Stimulated activated effector memory CD8-positive, alpha-beta T cell treated with anti-CD3 and anti-CD28 coated beads, Interleukin-12 subunit alpha, Interleukin-12 subunit beta, amount 100 ng/mL, for 72 hours (primary cell): ENCODE measurements at regions not wholly inside any gene's neighbourhood (a gene's known extent, or its start where the extent isn't known, plus 50 kb on each side); places are given as distances from the start of the nearest gene placed in this dataset.

ENCODE experiments used
- ATAC-seq: fragments of 150-1000 bp; cut with Tn5 transposase; 2 replicates; pipeline ENCODE4 v1.10.0; 2021
- DNase-seq, 2 donors: peaks; one replicate each; pipeline ENCODE4 v3.0.0; 2021 to 2022; ENCODE audit warnings: low spot score in 2 of 2
- H3K27ac Mint-ChIP-seq: one replicate; pipeline ENCODE4 v1.8.0; 2022; ENCODE audit warnings: mild to moderate bottlenecking, mixed read lengths
- H3K36me3 Mint-ChIP-seq: one replicate; pipeline ENCODE4 v1.8.0; 2022; ENCODE audit warnings: mild to moderate bottlenecking, mixed read lengths
- H3K4me1 Mint-ChIP-seq: one replicate; pipeline ENCODE4 v1.8.0; 2022; ENCODE audit warnings: mixed read lengths
- H3K4me3 Mint-ChIP-seq: one replicate; pipeline ENCODE4 v1.8.0; 2022; ENCODE audit warnings: mild to moderate bottlenecking, mixed read lengths
- H3K9me3 Mint-ChIP-seq: one replicate; pipeline ENCODE4 v1.8.0; 2022; ENCODE audit warnings: mixed read lengths

DNA sequence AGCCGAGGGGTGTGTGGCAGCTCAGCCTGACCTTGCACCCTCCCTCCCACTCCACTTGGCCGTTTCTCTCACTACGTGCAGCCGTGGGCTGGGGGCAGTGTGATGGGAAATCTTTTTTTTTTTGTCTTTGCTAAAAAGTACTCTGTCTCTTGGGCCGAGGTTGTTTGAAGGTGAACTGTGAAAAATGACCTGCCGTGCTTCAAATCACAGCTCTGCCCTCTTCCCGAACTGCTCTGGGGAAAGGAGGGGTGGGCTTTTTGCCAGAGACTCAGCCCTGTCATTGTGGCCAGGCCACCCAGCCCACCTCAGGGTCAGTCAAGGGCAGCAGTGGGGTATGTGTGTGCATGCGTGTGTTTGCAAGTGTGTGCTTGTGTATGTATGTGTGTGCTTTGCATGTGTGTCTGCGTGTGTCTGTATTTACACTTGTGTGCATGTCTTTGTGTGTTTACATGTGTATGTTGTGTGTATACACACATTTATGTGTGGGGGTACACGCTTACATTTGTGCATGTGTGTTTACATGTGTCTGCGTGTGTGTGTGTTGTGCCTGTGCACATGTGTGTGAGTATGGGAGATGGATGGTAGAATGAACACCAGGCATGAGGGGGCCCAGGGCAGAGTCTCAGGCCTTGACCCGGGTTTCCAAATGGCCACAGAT is 61.3 kb upstream of the HAAO start:
- ATAC-seq (no peak), DNase-seq (no peak)
- no peaks in the 10 kb centered on the region for H3K9me3 Mint-ChIP-seq
- H3K36me3 Mint-ChIP-seq = no peaks in the 10 kb centered on the region
- no peak overlapping the region for H3K27ac Mint-ChIP-seq
- H3K4me3 Mint-ChIP-seq = no peak overlapping the region
- no peaks in the 10 kb centered on the region for H3K4me1 Mint-ChIP-seq

DNA sequence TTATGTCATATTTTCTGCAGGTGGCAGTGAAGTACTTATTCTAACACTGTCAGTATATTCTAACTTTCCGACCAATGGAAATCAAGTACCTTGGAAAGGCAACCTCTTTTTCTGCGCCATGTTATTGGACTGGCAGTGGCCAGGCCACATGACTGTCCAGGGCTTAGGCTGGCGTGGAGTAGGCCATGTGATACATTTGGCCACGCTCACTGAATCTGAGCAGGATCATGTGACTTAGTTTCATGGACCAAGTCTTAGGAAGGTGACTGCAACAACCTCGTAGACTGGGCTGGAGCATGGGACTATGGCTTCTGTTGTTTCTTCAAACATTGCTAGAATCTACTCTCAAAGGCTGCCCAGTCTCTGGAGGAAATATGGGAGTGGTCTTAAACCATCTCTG is 60.4 kb upstream of the HAAO start:
- Mint-ChIP-seq H3K4me1 (no peaks in the 10 kb centered on the region), H3K36me3 (no peaks in the 10 kb centered on the region), H3K27ac (no peak overlapping the region), H3K4me3 (no peak overlapping the region), H3K9me3 (no peaks in the 10 kb centered on the region)
- DNase-seq (no peak), ATAC-seq (no peak)

DNA sequence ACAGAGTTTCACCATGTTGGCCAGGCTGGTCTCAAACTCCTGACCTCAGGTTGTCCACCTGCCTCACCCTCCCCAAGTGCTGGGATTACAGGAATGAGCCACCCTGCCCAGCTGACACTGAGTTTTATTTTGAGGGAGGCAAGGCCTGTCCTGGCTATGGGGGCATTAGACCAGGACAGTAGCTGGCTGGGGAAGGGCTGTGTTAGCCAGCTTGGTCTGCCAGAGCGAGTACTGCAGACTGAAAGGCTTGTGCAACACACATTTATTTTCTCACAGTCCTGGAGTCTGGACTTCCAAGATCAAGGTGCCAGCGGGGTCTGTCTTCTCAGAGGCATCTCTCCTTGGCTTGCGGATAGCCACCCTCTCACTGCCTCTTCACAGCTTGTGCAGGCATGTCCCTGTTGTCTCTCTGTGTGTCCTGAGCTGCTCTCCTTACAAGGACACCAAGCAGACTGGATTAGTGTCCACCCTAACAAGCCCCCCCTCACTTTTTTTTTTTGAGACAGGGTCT is 59.4 kb upstream of the HAAO start:
- Mint-ChIP-seq H3K36me3 (no peaks in the 10 kb centered on the region), H3K9me3 (no peaks in the 10 kb centered on the region), H3K4me1 (no peaks in the 10 kb centered on the region), H3K27ac (no peak overlapping the region), H3K4me3 (no peak overlapping the region)
- no peak for ATAC-seq
- no peak for DNase-seq

DNA sequence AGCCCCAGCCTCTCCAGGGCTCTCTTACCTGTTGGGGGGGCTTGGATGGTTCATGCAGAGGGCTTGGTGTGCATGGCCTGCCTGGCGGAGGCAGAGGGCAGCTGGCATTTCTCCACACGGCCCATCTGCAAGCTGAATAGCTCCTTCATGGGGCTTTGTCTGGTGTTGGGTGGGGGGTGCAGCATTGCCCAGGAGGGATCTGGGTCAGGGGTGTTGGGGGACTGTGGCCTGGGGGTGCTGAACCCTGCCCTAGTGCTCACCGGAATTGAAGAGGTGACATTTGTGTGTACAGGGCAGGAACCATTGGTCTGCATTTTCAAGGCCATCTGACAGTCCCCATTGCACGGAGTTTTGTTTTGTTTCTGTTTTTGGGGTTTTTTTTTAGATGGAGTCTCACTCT is 58.8 kb upstream of the HAAO start:
- no peaks in the 10 kb centered on the region for H3K36me3 Mint-ChIP-seq
- no peaks in the 10 kb centered on the region for H3K4me1 Mint-ChIP-seq
- no peak overlapping the region for H3K27ac Mint-ChIP-seq
- ATAC-seq (no peak), DNase-seq (no peak)
- no peaks in the 10 kb centered on the region for H3K9me3 Mint-ChIP-seq
- H3K4me3 Mint-ChIP-seq = no peak overlapping the region

DNA sequence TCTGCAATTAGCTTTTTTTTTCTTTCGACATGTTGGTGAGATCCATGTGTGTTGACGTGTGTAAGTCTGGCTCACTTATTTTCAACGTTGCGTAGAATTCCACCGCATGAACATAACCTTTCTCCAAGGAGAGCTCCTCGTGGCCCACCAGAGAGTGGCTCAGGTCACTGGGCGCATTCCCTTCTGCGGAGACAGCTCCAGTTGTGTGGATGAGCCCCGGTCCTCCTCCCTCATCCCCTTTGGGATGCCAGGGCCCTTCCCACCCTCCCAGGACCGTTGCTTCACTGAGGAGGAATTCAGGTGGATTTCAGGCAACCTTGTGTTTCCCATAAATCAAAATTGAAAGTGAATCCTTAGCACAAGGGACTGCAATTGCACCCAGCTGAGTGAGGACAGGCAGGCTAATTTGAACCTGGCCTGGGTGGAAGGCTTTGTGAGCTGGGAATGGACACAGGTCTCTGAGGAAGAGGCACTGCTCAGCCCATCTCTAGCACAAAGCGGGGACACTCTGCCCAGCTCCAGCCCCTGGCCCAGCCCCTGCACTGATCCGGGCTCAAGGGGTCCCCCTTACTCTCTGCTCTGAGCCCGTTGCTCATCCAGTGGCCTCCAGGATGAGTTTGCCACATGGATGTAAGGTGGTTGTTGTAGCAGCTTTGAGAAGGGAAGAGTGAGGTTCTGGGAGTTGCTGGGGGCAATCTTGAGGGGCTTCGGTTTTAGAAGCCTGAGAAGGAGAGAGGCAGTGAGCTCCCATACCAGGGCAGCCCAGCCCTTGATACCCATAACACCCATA is 57.8 kb upstream of the HAAO start:
- H3K36me3 Mint-ChIP-seq = no peaks in the 10 kb centered on the region
- DNase-seq = no peak
- no peak overlapping the region for H3K4me3 Mint-ChIP-seq
- no peak for ATAC-seq
- no peaks in the 10 kb centered on the region for H3K9me3 Mint-ChIP-seq
- H3K4me1 Mint-ChIP-seq = no peaks in the 10 kb centered on the region
- H3K27ac Mint-ChIP-seq = no peak overlapping the region

DNA sequence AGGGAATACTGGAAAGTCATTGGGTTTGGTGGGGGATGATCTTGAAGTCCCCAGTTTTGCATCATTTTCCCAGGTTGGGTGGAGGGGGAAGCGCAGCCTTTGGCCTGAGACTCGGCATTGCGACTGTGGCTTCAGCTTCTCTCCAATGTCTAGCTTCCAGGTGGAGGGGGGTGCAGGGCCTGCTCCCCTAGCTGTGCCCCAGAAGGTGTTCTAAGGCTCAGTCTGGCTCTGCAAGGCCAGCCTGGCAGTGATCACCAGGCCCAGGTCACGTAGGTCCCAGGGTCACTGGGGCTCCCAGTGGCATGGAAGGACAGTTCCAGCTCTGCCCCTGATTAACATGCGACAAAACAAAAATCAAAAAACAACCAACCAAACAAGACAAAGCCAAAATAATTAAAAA is 56.9 kb upstream of the HAAO start:
- Mint-ChIP-seq H3K4me3 (no peak overlapping the region), H3K9me3 (no peaks in the 10 kb centered on the region), H3K36me3 (no peaks in the 10 kb centered on the region), H3K4me1 (no peaks in the 10 kb centered on the region), H3K27ac (no peak overlapping the region)
- DNase-seq = no peak
- no peak for ATAC-seq

DNA sequence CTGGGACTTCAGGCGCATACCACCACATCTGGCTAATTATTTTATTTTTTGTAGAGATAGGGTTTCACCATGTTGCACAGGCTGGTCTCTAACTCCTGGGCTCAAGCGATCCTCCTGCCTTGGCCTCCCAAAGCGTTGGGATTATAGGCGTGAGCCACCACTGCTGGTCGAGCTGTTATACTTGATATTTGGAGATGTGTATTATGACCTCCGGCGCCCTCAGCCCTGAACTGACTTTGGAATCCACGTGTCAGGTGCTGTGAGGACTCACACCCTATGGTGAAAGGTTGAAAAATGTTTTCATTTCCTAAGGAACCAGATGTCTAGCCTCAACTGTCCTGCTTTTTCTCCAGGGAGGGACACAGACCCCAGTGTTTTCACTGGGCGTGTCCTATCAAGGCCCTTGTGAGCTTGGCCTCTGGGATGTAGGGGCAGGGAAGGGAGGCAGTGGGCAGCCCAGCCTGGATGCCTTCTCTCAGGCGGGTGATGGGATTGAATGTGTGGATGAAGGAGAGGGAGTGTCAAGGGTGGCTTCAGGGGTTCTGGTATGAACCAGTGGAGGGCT is 56.4 kb upstream of the HAAO start:
- Mint-ChIP-seq H3K4me1 (no peaks in the 10 kb centered on the region), H3K36me3 (no peaks in the 10 kb centered on the region), H3K9me3 (no peaks in the 10 kb centered on the region), H3K4me3 (no peak overlapping the region), H3K27ac (no peak overlapping the region)
- ATAC-seq (no peak), DNase-seq (no peak)

DNA sequence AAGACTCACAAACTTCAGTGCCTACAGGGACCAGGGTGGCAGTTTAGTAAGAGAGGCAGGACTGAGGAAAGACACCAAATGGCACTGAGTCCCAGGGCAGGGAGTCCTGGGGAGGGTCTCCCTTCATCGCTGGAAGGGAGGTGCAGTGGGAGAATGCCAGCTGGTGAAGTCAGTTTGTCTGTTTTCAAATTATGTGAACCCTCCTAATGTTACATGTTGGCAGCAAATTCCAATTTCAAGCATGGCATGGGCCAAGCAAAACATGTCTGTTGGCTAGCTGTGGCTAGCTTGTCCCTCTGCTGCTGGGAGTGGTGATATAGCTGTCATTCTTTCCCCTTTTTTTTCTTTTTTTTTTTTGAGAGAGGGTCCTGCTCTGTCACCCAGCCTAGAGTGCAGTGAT is 55.9 kb upstream of the HAAO start:
- DNase-seq (no peak), ATAC-seq (no peak)
- H3K9me3 Mint-ChIP-seq = no peaks in the 10 kb centered on the region
- no peak overlapping the region for H3K4me3 Mint-ChIP-seq
- H3K4me1 Mint-ChIP-seq = no peaks in the 10 kb centered on the region
- H3K27ac Mint-ChIP-seq = no peak overlapping the region
- H3K36me3 Mint-ChIP-seq = no peaks in the 10 kb centered on the region

DNA sequence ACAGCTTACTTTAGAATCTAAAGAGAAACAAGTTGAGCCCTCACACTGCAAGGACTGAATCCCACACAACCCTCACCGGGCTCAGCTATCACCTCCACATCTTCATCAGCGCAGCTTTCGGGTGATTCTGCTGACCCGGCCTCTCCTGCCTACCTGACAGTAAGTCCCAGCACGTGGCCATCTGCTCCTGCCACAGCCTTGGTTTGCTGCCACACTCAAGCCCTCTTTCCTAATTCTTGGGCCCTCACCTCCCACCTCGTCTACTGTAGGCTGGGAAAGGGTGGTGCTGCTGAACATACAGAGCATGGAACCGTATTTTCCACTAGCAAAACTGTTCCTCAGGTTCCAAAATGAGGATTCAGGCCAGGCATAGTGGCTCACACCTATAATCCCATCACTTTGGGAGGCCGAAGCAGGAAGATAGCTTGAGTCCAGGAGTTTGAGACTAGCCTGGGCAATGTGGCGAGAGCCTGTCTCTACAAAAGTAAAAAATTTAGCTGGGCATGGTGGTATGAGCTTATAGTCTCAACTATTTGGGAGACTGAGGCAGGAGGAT is 55.3 kb upstream of the HAAO start:
- H3K9me3 Mint-ChIP-seq = no peaks in the 10 kb centered on the region
- H3K4me3 Mint-ChIP-seq = no peak overlapping the region
- ATAC-seq (no peak), DNase-seq (no peak)
- no peaks in the 10 kb centered on the region for H3K36me3 Mint-ChIP-seq
- H3K4me1 Mint-ChIP-seq = no peaks in the 10 kb centered on the region
- H3K27ac Mint-ChIP-seq = no peak overlapping the region

DNA sequence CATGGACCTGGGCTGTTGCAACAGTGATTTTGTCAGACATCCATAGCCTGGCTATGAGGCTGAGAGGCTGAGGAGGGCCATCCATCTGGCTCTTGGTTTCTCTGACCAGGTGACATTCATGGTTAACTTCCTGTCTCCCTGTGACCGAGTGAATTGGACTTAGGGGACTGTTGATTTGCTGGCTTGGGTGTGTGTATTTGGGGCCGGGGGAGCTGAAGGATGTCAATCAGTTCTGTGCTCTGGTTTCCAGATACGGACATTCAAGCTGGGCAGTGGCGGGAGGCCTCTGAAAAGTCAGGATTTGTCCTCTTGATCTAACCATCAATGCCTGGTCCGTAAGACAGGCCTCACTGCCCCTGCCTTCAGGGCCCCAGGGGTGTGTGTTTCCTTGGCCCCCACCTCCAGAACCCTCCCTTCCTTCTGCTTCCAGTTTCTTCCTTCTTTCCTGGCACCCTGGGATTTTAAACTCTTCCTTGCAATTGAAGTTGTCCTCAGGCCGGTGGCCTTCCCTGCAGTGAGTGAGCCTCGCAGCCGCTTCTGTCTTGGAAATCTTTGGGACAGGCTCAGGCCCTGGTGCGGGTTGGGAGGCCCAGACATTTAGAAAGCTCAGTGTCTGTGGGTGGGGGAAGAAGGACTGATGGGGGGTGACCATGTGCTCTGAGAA is 54.7 kb upstream of the HAAO start:
- Mint-ChIP-seq H3K9me3 (no peaks in the 10 kb centered on the region), H3K4me1 (no peaks in the 10 kb centered on the region), H3K4me3 (no peak overlapping the region), H3K36me3 (no peaks in the 10 kb centered on the region), H3K27ac (no peak overlapping the region)
- DNase-seq (no peak), ATAC-seq (no peak)

DNA sequence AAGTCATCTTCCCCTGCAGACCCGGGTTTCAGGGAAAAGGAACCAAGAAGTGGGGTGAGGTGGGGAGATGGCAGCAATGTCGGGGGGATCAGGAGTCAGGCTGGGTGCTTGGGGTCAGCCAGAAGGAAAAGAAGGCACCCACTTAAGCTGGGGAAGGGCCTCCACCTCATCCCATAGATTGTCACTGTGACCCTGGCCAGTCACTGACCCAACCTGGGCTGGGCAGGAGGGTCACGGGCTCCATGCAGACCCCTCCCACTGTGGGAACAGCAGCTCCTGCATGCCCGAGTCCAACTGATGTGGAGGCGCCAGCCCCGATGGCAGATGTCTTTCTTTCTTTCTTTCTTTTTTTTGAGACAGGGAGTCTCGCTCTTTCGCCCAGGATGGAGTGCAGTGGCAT is 53.6 kb upstream of the HAAO start:
- DNase-seq (no peak), ATAC-seq (no peak)
- no peaks in the 10 kb centered on the region for H3K9me3 Mint-ChIP-seq
- H3K4me3 Mint-ChIP-seq = no peak overlapping the region
- H3K27ac Mint-ChIP-seq = no peak overlapping the region
- H3K36me3 Mint-ChIP-seq = no peaks in the 10 kb centered on the region
- H3K4me1 Mint-ChIP-seq = no peaks in the 10 kb centered on the region

DNA sequence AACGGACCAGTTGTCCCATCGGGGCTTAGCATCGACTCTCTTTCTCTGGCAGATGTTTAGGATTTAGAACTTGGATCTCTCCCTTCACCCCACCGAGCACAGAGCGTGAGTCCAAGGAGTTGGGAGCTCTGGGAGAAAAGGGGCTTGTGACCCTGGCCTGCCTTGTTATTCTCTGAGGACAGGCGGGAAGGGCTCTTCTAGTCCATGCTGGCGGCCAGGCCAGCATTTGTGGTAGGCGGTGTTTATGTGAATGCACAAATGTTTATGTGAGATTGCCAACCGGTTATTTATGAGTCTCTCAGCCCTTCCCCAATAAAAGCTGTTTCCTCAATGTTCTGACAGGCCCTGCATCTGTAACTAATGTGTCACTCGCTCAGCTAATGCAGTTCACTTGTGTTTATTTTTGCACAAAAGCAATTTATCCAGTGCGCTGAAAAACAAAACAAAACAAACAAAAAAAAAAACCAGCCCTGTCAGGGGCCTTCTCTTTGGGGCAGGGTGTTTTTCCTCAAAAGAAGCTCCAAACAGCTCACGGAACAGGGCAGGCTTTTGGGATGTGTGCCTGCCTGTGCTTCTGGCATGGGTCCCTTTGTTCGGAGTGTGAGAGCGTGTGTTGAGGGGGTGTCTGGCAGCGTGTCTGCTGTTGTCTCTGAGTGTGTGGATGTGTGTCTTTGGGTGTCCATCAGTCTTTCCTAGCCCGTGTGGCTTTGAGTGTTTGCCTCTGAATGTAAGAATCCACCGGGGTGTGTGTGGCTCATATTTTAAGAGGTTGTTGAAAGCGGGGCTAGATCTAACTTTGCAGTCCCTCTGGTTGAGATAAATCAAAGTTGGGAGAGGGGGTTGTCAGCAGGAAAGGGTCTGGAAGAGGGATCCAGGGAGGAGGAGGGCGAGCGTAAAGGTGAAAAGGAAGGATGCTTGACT is 52.8 kb upstream of the HAAO start:
- Mint-ChIP-seq H3K27ac (no peak overlapping the region), H3K4me1 (no peaks in the 10 kb centered on the region), H3K36me3 (no peaks in the 10 kb centered on the region), H3K9me3 (no peaks in the 10 kb centered on the region), H3K4me3 (no peak overlapping the region)
- no peak for DNase-seq
- ATAC-seq = no peak

DNA sequence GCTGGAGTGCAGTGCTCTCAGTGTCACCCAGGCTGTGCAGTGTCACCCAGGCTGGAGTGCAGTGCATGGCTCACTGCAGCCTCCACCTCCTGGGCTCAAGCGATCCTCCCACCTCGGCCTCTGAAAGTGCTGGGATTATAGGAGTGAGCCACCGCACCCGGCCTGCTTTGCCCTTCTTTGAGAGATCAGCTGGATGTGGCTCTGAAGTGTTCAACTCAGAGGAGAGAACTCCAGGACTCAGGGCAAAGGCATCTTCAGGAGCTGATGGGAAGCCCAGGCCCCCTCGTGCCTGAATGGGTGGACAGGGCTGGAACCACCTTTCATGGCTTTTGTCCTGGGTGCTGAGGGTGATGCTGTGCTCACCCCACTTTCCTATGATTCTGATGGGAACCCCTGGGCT is 52.0 kb upstream of the HAAO start:
- no peaks in the 10 kb centered on the region for H3K36me3 Mint-ChIP-seq
- no peaks in the 10 kb centered on the region for H3K4me1 Mint-ChIP-seq
- H3K4me3 Mint-ChIP-seq = no peak overlapping the region
- H3K9me3 Mint-ChIP-seq = no peaks in the 10 kb centered on the region
- DNase-seq (no peak), ATAC-seq (no peak)
- no peak overlapping the region for H3K27ac Mint-ChIP-seq

DNA sequence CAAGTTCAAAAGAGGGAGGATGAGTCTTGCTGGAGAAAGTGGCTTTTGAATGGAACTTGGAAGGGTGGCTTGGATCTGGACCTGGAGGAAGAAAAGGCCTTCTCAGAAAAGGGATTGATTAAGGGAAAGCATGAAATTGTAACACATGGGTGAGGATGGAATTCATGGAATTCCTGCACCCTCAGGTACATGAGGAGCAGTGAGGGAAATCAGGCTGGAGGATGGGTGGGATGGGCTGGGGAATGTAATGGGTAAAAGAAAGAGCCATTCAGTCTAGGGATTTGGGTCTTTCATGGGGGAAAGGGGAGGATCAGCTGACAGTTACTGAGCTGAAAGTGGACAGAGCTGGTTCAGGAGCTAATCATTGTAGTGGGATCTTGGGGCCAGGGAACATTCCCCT is 51.2 kb upstream of the HAAO start:
- no peak overlapping the region for H3K27ac Mint-ChIP-seq
- no peaks in the 10 kb centered on the region for H3K4me1 Mint-ChIP-seq
- DNase-seq (no peak), ATAC-seq (no peak)
- H3K9me3 Mint-ChIP-seq = no peaks in the 10 kb centered on the region
- no peaks in the 10 kb centered on the region for H3K36me3 Mint-ChIP-seq
- H3K4me3 Mint-ChIP-seq = no peak overlapping the region

DNA sequence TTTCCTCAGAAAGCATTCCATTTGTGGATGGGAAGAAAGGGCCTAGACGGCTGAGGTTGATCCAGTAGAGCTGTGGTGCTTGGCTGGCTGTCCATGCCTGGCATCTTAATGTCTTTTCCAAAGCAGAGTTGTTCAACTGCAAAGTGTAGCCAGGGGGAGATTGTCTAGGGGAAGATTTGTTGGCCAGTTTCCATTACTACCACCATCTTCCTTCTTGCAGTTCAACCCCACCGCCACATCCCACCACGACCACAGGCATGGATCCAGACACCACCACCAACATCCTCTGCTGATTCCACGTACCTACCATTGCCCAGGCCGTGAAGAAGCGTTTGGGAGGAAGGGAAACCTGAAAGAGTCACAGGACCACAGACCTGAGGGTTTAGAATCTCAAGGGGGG is 50.7 kb upstream of the HAAO start:
- Mint-ChIP-seq H3K27ac (no peak overlapping the region), H3K4me1 (no peaks in the 10 kb centered on the region), H3K9me3 (no peaks in the 10 kb centered on the region), H3K4me3 (no peak overlapping the region), H3K36me3 (no peaks in the 10 kb centered on the region)
- ATAC-seq = no peak
- no peak for DNase-seq
